CD4-positive, alpha-beta T cell (primary cell): ENCODE measurements at regions not wholly inside any gene's neighbourhood (a gene's known extent, or its start where the extent isn't known, plus 50 kb on each side); places are given as distances from the start of the nearest gene placed in this dataset.

ENCODE experiments used
- ATAC-seq: fragments of 200-7000 bp; cut with Tn5 transposase; one replicate; pipeline ENCODE4 v1.10.0; 2022; ENCODE audit warnings: mild to moderate bottlenecking; ENCODE audit not compliant: poor library complexity
- CTCF ChIA-PET: fragments of 350-600 bp; sonication (Branson Sonifier 250); formaldehyde crosslinking; loops from one replicate; lab custom pipeline; 2021; ENCODE audit warnings: antibody characterized with exemption, inconsistent platforms; lab: Charles Lee
- POLR2A ChIA-PET: fragments of 350-600 bp; sonication (Branson Sonifier 250); formaldehyde crosslinking; loops from one replicate; lab custom pipeline; 2021; ENCODE audit warnings: antibody characterized with exemption, inconsistent platforms; lab: Charles Lee
- DNase-seq, 14 experiments: peaks; one replicate each; pipeline ENCODE4 v3.0.0-alpha.2; 2013 to 2020; ENCODE audit warnings: mixed read lengths in 2 of 14
- H3K27ac ChIP-seq, 2 donors: one replicate each; pipeline versions ENCODE4 v1.5.1 to v1.7.0; 2013; ENCODE audit warnings: low read length in 2 of 2, low read depth in 1 of 2, mild to moderate bottlenecking in 1 of 2
- H3K27me3 ChIP-seq, 2 experiments: 1 replicate in 1 of 2; 2 replicates in 1 of 2; pipeline versions ENCODE4 v1.6.1 to v1.7.0; 2013; ENCODE audit warnings: low read length in 2 of 2, control low read depth in 1 of 2, mild to moderate bottlenecking in 1 of 2, moderate library complexity in 1 of 2; ENCODE audit not compliant: insufficient read depth in 2 of 2, control insufficient read depth in 1 of 2
- H3K36me3 ChIP-seq: one replicate; pipeline ENCODE4 v1.6.1; 2013; ENCODE audit warnings: low read length, control low read depth; ENCODE audit not compliant: insufficient read depth
- H3K4me1 ChIP-seq: one replicate; pipeline ENCODE4 v1.6.1; 2013; ENCODE audit warnings: low read length, control low read depth; ENCODE audit not compliant: insufficient read depth
- H3K4me3 ChIP-seq: one replicate; pipeline ENCODE4 v1.5.1; 2013; ENCODE audit warnings: mild to moderate bottlenecking, low read length, moderate library complexity
- H3K9me3 ChIP-seq, 2 experiments: 1 replicate in 1 of 2; 2 replicates in 1 of 2; pipeline versions ENCODE4 v1.6.1 to v1.7.0; 2013; ENCODE audit warnings: low read length in 2 of 2, mild to moderate bottlenecking in 2 of 2, control low read depth in 1 of 2, moderate library complexity in 1 of 2; ENCODE audit not compliant: control insufficient read depth in 1 of 2, insufficient read depth in 1 of 2
- H3K27ac Mint-ChIP-seq: one replicate; pipeline ENCODE4 v1.8.0; 2020; ENCODE audit warnings: mixed read lengths
- H3K27me3 Mint-ChIP-seq: one replicate; pipeline ENCODE4 v1.8.0; 2021; ENCODE audit warnings: mixed read lengths
- H3K36me3 Mint-ChIP-seq: one replicate; pipeline ENCODE4 v1.8.0; 2021; ENCODE audit warnings: low read depth, mixed read lengths
- H3K4me1 Mint-ChIP-seq: one replicate; pipeline ENCODE4 v1.8.0; 2021; ENCODE audit warnings: low read depth, mixed read lengths
- H3K4me3 Mint-ChIP-seq: one replicate; pipeline ENCODE4 v1.8.0; 2020; ENCODE audit warnings: mild to moderate bottlenecking, mixed read lengths
- H3K9me3 Mint-ChIP-seq: one replicate; pipeline ENCODE4 v1.8.0; 2020; ENCODE audit warnings: mixed read lengths
- intact Hi-C, 2 experiments: fragments of 100-400 bp; cut with DNase I in 1 of 2; cut with micrococcal nuclease in 1 of 2; formaldehyde crosslinking; loops; one replicate each; pipeline versions ENCODE4 v1.15.1 to v1.9.0; 2023 to 2025; cut with DNase I, micrococcal nuclease
- TF ChIP-seq, protein P1 (sequence below): fragments of 200-600 bp; IDR thresholded peaks from one replicate; pipeline ENCODE4 v1.8.0; 2022; ENCODE audit warnings: antibody characterized with exemption, mild to moderate bottlenecking

DNA sequence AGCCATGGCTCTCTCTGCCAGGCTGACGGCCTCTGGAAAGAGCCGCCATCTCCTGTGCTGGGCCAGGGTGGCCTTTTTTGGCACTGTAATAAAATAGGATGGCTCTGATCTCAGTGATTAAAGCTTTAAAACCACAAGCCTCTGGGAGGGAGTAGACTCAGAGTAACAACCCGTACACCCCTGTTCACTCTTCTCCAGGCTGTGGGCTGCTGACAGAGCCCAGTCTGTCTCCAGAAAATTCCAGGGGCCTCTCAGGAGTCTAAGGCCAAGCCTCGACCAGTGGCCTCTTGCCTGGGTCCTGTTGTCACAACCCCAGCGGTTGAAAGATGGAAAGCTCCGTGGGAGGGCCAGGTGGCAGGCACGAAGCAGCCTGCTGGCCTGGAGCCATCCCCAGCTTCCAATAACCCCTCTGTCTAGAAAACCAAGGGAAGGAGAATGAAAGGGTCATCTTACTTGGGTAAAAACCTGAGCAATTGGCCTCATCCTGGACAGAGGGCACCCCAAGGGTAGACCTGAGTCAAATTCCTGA is 286.7 kb upstream of the ZNF462 start:
- H3K27me3 Mint-ChIP-seq = no peaks in the 10 kb centered on the region
- POLR2A ChIA-PET = no interaction called here
- no peaks in the 10 kb centered on the region for H3K4me1 ChIP-seq
- H3K27ac ChIP-seq = no peak overlapping the region
- intact Hi-C loops = no loop called here
- H3K9me3 Mint-ChIP-seq = peaks cover 26% of the 10 kb centered on the region
- no peaks in the 10 kb centered on the region for H3K36me3 ChIP-seq
- H3K9me3 ChIP-seq = peaks cover 6 to 16% of the 10 kb centered on the region in 2 experiments
- TF ChIP-seq, protein P1, sequence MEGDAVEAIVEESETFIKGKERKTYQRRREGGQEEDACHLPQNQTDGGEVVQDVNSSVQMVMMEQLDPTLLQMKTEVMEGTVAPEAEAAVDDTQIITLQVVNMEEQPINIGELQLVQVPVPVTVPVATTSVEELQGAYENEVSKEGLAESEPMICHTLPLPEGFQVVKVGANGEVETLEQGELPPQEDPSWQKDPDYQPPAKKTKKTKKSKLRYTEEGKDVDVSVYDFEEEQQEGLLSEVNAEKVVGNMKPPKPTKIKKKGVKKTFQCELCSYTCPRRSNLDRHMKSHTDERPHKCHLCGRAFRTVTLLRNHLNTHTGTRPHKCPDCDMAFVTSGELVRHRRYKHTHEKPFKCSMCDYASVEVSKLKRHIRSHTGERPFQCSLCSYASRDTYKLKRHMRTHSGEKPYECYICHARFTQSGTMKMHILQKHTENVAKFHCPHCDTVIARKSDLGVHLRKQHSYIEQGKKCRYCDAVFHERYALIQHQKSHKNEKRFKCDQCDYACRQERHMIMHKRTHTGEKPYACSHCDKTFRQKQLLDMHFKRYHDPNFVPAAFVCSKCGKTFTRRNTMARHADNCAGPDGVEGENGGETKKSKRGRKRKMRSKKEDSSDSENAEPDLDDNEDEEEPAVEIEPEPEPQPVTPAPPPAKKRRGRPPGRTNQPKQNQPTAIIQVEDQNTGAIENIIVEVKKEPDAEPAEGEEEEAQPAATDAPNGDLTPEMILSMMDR = no peak
- no peaks in the 10 kb centered on the region for H3K4me1 Mint-ChIP-seq
- H3K4me3 ChIP-seq = no peak overlapping the region
- CTCF ChIA-PET = no interaction called here
- H3K27ac Mint-ChIP-seq = no peak overlapping the region
- no peaks in the 10 kb centered on the region for H3K27me3 ChIP-seq
- H3K36me3 Mint-ChIP-seq = no peaks in the 10 kb centered on the region
- H3K4me3 Mint-ChIP-seq = no peak overlapping the region
- DNase-seq (no peak), ATAC-seq (no peak)

DNA sequence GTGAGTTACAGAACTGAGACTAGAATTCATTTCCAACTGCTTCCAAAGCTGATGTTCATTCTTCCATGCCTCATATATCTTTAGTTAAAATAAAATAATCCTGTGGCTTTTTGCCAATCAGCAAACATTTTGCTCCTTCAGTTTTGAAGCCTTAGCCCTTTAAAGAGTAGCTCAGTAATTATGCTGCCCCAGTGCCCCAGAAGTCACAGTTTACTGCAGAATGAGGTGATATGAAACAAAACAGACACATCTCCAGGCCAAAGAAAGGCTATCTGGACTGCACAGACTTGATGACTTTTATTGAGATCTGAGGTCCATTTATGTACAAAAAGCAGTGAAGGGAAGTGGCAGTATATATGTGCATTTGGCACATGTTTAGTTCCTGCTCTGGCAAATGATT is 285.8 kb upstream of the ZNF462 start:
- TF ChIP-seq, protein P1 = no peak
- no peaks in the 10 kb centered on the region for H3K27me3 ChIP-seq
- Mint-ChIP-seq H3K4me3 (no peak overlapping the region), H3K27me3 (no peaks in the 10 kb centered on the region), H3K27ac (no peak overlapping the region), H3K36me3 (no peaks in the 10 kb centered on the region), H3K9me3 (peaks cover 25% of the 10 kb centered on the region), H3K4me1 (no peaks in the 10 kb centered on the region)
- ATAC-seq = no peak
- intact Hi-C loops = no loop called here
- ChIA-PET POLR2A (no interaction called here), CTCF (no interaction called here)
- no peaks in the 10 kb centered on the region for H3K4me1 ChIP-seq
- H3K27ac ChIP-seq = no peak overlapping the region
- H3K36me3 ChIP-seq = no peaks in the 10 kb centered on the region
- H3K9me3 ChIP-seq = peaks cover 6 to 16% of the 10 kb centered on the region in 2 experiments
- DNase-seq = no peak
- H3K4me3 ChIP-seq = no peak overlapping the region

DNA sequence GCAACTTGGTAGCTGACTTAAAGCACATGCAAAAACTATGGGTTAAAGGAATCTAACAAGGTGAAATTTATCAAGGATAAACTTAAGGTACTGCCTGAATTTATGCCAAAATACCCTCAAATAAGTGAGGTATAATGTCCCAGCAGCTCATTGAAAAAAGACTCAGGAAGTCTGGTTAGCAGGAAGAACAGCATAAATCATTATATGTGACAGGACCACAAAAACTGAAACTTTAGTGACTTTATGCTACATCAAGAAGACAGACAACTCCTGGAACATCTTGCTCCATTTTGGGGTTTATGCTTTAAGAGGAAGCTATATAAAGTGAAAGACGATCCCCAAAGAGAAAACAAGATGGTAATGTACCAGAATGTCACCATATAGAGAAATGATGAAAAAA is 282.4 kb upstream of the ZNF462 start:
- Histone ChIP-seq H3K27me3 (no peaks in the 10 kb centered on the region), H3K4me1 (no peaks in the 10 kb centered on the region), H3K36me3 (no peaks in the 10 kb centered on the region), H3K27ac (no peak overlapping the region), H3K9me3 (peaks cover 6 to 11% of the 10 kb centered on the region in 2 experiments), H3K4me3 (no peak overlapping the region)
- H3K4me3 Mint-ChIP-seq = no peak overlapping the region
- intact Hi-C loops = no loop called here
- TF ChIP-seq, protein P1 = no peak
- no peaks in the 10 kb centered on the region for H3K36me3 Mint-ChIP-seq
- DNase-seq (no peak), ATAC-seq (no peak)
- no peaks in the 10 kb centered on the region for H3K4me1 Mint-ChIP-seq
- CTCF ChIA-PET = no interaction called here
- H3K27me3 Mint-ChIP-seq = no peaks in the 10 kb centered on the region
- H3K27ac Mint-ChIP-seq = no peak overlapping the region
- POLR2A ChIA-PET = no interaction called here
- peaks cover 15% of the 10 kb centered on the region for H3K9me3 Mint-ChIP-seq
